SU-DHL-6 (cell line): ENCODE measurements at regions not wholly inside any gene's neighbourhood (a gene's known extent, or its start where the extent isn't known, plus 50 kb on each side); places are given as distances from the start of the nearest gene placed in this dataset.

ENCODE experiments used
- CTCF ChIP-seq: fragments of 200-600 bp; sonication (generic); IDR thresholded peaks from one replicate; pipeline ENCODE4 v1.5.1; 2017; ENCODE audit warnings: antibody characterized with exemption, mild to moderate bottlenecking, low read length, moderate library complexity; ENCODE audit not compliant: insufficient read depth, poor library complexity, severe bottlenecking
- EZH2phosphoT487 ChIP-seq: fragments of 200-600 bp; sonication (generic), shearing (Covaris generic); conservative IDR thresholded peaks from 2 replicates; pipeline ENCODE4 v1.6.1; 2018; ENCODE audit warnings: mild to moderate bottlenecking, antibody characterized with exemption, low read length, moderate library complexity, mixed read lengths

- TF ChIP-seq CTCF (no peak), EZH2phosphoT487 (no peak)
These were observed 407.3 kb upstream of the CBLB start for GRCh38 chr3:106276151-106276550.
